Endothelial cell of umbilical vein (primary cell): ENCODE measurements at regions not wholly inside any gene's neighbourhood (a gene's known extent, or its start where the extent isn't known, plus 50 kb on each side); places are given as distances from the start of the nearest gene placed in this dataset.

ENCODE experiments used
- BruUV-seq: library from RNA; stranded (reverse); fragments of 400-500 nt; replicated peaks from 2 replicates; lab custom pipeline; 2021; lab: Mats Ljungman, UMichigan
- CTCF ChIA-PET: fragments of 300-600, 350-600 bp; sonication (Branson Sonifier 250); formaldehyde crosslinking; loops from one replicate; lab custom pipeline; 2021; ENCODE audit warnings: antibody characterized with exemption, inconsistent platforms; lab: Charles Lee
- POLR2A ChIA-PET: fragments of 300-600, 350-600 bp; sonication (Branson Sonifier 250); formaldehyde crosslinking; loops from one replicate; lab custom pipeline; 2021; ENCODE audit warnings: antibody characterized with exemption, inconsistent platforms; lab: Charles Lee
- DNase-seq: peaks from one replicate; pipeline ENCODE4 v3.0.0-alpha.2; 2011; ENCODE audit warnings: low read depth, low spot score
- FAIRE-seq: peaks from 2 replicates; lab custom pipeline; 2011; peaks lifted over from hg19 to GRCh38; lab: Jason Lieb, UNC
- H2AFZ ChIP-seq: 2 replicates; pipeline ENCODE4 v1.6.0; 2012; ENCODE audit warnings: low read depth, low read length, control low read depth, inconsistent platforms
- H3K27ac ChIP-seq: 2 replicates; pipeline ENCODE4 v1.5.1; 2011; ENCODE audit warnings: low read depth, mild to moderate bottlenecking, control low read depth, low read length, moderate library complexity; ENCODE audit not compliant: insufficient read depth
- H3K27me3 ChIP-seq, 2 experiments: 2 replicates each; pipeline versions ENCODE4 v1.6.0 to v1.6.1; 2011; ENCODE audit warnings: low read length in 2 of 2, mixed read lengths in 1 of 2; ENCODE audit not compliant: control insufficient read depth in 2 of 2, insufficient read depth in 2 of 2
- H3K36me3 ChIP-seq, 2 experiments: 2 replicates in 1 of 2; 3 replicates in 1 of 2; pipeline ENCODE4 v1.5.1; 2011; ENCODE audit warnings: low read length in 2 of 2, mild to moderate bottlenecking in 1 of 2, moderate library complexity in 1 of 2; ENCODE audit not compliant: control insufficient read depth in 2 of 2, insufficient read depth in 2 of 2; ENCODE audit errors: extremely low read depth in 1 of 2
- H3K4me1 ChIP-seq: 3 replicates; pipeline ENCODE4 v1.5.1; 2011; ENCODE audit warnings: mild to moderate bottlenecking, low read length; ENCODE audit not compliant: control insufficient read depth, insufficient read depth; ENCODE audit errors: extremely low read depth
- H3K4me2 ChIP-seq: 2 replicates; pipeline ENCODE4 v1.6.1; 2011; ENCODE audit warnings: low read length, control low read depth, mixed read lengths; ENCODE audit not compliant: insufficient read depth
- H3K4me3 ChIP-seq, 3 experiments: fragments of 200-600 bp in 1 of 3; sonication (generic), shearing (Covaris generic) in 1 of 3; replicated peaks in 1 of 3; 2 replicates each; pipeline ENCODE4 v1.5.1; 2011 to 2016; ENCODE audit warnings: control low read depth in 3 of 3, low read length in 3 of 3, mild to moderate bottlenecking in 2 of 3, inconsistent platforms in 1 of 3, low read depth in 1 of 3, moderate library complexity in 1 of 3; ENCODE audit not compliant: insufficient read depth in 1 of 3
- H3K79me2 ChIP-seq: 2 replicates; pipeline ENCODE4 v1.6.0; 2012; ENCODE audit warnings: low read length, inconsistent platforms; ENCODE audit not compliant: control insufficient read depth, insufficient read depth
- H3K9ac ChIP-seq: replicated peaks from 2 replicates; pipeline ENCODE3; 2011; ENCODE audit warnings: low read length, control low read depth; ENCODE audit not compliant: insufficient read depth; ENCODE audit errors: extremely low read depth
- H3K9me1 ChIP-seq: replicated peaks from 3 replicates; pipeline ENCODE4 v1.6.0; 2011; ENCODE audit warnings: mild to moderate bottlenecking, low read length; ENCODE audit not compliant: control insufficient read depth, insufficient read depth; ENCODE audit errors: extremely low read depth
- H3K9me3 ChIP-seq: replicated peaks from 2 replicates; pipeline ENCODE4 v1.5.1; 2012; ENCODE audit warnings: low read length, inconsistent platforms; ENCODE audit not compliant: control insufficient read depth, insufficient read depth
- H4K20me1 ChIP-seq: replicated peaks from 2 replicates; pipeline ENCODE3; 2011; ENCODE audit warnings: mild to moderate bottlenecking, low read length; ENCODE audit not compliant: control insufficient read depth, insufficient read depth; ENCODE audit errors: extremely low read depth
- EZH2 ChIP-seq: IDR thresholded peaks from 2 replicates; pipeline ENCODE4 v1.6.1; 2012; ENCODE audit warnings: borderline replicate concordance, low read depth, mild to moderate bottlenecking, moderate library complexity, low read length, inconsistent platforms; ENCODE audit not compliant: severe bottlenecking
- FOS ChIP-seq: IDR thresholded peaks from 2 replicates; pipeline ENCODE4 v1.6.1; 2011; ENCODE audit warnings: mild to moderate bottlenecking, low read length, moderate library complexity, borderline replicate concordance; ENCODE audit not compliant: insufficient read depth
- GATA2 ChIP-seq: IDR thresholded peaks from 2 replicates; pipeline ENCODE4 v1.7.0; 2011; ENCODE audit warnings: low read depth, mild to moderate bottlenecking, moderate library complexity, mixed read lengths, low read length; ENCODE audit not compliant: insufficient read length, insufficient read depth
- JUN ChIP-seq: IDR thresholded peaks from 2 replicates; pipeline ENCODE4 v1.6.1; 2011; ENCODE audit warnings: borderline replicate concordance, low read depth; ENCODE audit not compliant: insufficient read length, insufficient read depth
- MAX ChIP-seq: IDR thresholded peaks from 2 replicates; pipeline ENCODE4 v1.6.1; 2011; ENCODE audit not compliant: insufficient read depth, insufficient read length
- MYC ChIP-seq: IDR thresholded peaks from one replicate; pipeline ENCODE4 v1.6.1; 2011; ENCODE audit warnings: mild to moderate bottlenecking, low read depth, low read length
- POLR2A ChIP-seq: IDR thresholded peaks from 2 replicates; pipeline ENCODE4 v1.6.1; 2012; ENCODE audit warnings: low read depth, mild to moderate bottlenecking, control low read depth, low read length
- POLR2AphosphoS5 ChIP-seq: IDR thresholded peaks from 2 replicates; pipeline ENCODE4 v1.6.1; 2012; ENCODE audit warnings: low read depth, mild to moderate bottlenecking, control low read depth, low read length, moderate library complexity; ENCODE audit not compliant: insufficient read depth
- dilution Hi-C: fragments of 300-500 bp; cut with MboI; formaldehyde crosslinking; loops from one replicate; pipeline ENCODE4 v1.15.0; 2019; ENCODE audit warnings: low sequenced_read_pairs; ENCODE audit not compliant: extremely low pct_ligation_motif_present
- intact Hi-C: fragments of 100-400 bp; cut with micrococcal nuclease; formaldehyde crosslinking; loops from one replicate; pipeline ENCODE4 v1.10.0; 2022
- TF ChIP-seq, protein P1 (sequence below), 2 donors: IDR thresholded peaks; 1 replicate in 1 of 2; 2 replicates in 1 of 2; pipeline ENCODE4 v1.5.1; 2011; ENCODE audit warnings: low read length in 2 of 2, mild to moderate bottlenecking in 2 of 2, moderate library complexity in 2 of 2, control low read depth in 1 of 2, inconsistent platforms in 1 of 2, low read depth in 1 of 2; ENCODE audit not compliant: insufficient read depth in 1 of 2; ENCODE audit errors: extremely low read depth in 1 of 2

DNA sequence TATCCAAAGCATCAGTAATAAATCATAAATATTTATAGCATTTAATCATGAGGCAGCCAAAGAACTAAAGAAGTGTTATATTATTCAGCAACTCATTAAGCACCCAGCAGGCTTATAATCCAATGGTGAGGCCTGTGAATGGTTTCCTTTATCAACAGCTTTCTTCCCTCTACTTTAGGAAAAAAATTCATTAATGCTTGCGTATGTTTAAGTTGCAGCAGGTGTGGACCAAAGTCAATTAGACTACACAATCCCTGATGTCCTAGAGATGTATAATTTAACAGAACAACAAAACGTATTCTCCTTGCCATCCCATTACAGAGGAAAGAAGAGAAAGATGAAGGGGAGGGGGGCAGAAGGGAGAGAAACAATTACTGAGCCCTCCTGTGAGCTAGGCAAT lies 87.7 kb upstream of the MAGI3 start:
- dilution Hi-C loops (no loop called here), intact Hi-C loops (no loop called here)
- TF ChIP-seq, protein P1, sequence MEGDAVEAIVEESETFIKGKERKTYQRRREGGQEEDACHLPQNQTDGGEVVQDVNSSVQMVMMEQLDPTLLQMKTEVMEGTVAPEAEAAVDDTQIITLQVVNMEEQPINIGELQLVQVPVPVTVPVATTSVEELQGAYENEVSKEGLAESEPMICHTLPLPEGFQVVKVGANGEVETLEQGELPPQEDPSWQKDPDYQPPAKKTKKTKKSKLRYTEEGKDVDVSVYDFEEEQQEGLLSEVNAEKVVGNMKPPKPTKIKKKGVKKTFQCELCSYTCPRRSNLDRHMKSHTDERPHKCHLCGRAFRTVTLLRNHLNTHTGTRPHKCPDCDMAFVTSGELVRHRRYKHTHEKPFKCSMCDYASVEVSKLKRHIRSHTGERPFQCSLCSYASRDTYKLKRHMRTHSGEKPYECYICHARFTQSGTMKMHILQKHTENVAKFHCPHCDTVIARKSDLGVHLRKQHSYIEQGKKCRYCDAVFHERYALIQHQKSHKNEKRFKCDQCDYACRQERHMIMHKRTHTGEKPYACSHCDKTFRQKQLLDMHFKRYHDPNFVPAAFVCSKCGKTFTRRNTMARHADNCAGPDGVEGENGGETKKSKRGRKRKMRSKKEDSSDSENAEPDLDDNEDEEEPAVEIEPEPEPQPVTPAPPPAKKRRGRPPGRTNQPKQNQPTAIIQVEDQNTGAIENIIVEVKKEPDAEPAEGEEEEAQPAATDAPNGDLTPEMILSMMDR (IDR thresholded peaks at IDR 0.05; ENCODE audit: extremely low read depth in 1 of 2, insufficient read depth in 1 of 2, low read depth in 1 of 2, low read length in 2 of 2) = no peak
- TF ChIP-seq MYC (no peak), EZH2 (no peak), MAX (no peak), FOS (no peak), POLR2A (no peak), GATA2 (no peak), POLR2AphosphoS5 (no peak), JUN (no peak)
- Histone ChIP-seq H3K27me3 (peaks cover 11 to 14% of the 10 kb centered on the region in 2 experiments), H3K4me2 (no peak overlapping the region), H3K36me3 (no peaks in the 10 kb centered on the region), H3K79me2 (no peaks in the 10 kb centered on the region), H2AFZ (no peak overlapping the region), H3K4me3 (no peak overlapping the region), H3K9me1 (no peaks in the 10 kb centered on the region), H3K9ac (no peak overlapping the region), H3K9me3 (no peaks in the 10 kb centered on the region), H4K20me1 (no peaks in the 10 kb centered on the region), H3K27ac (no peak overlapping the region), H3K4me1 (no peaks in the 10 kb centered on the region)
- ChIA-PET POLR2A (no interaction called here), CTCF (interaction anchor here (1.3 kb wide), 1 partner anchor 10 kb away, joined by 6 read pairs; no protein-coding TSS in a partner anchor)
- no TSS peak for BruUV-seq
- no peak for DNase-seq
- no peak for FAIRE-seq
